ENCODE measurements at regions not wholly inside any gene's neighbourhood (a gene's known extent, or its start where the extent isn't known, plus 50 kb on each side); places are given as distances from the start of the nearest gene placed in this dataset.

DNA sequence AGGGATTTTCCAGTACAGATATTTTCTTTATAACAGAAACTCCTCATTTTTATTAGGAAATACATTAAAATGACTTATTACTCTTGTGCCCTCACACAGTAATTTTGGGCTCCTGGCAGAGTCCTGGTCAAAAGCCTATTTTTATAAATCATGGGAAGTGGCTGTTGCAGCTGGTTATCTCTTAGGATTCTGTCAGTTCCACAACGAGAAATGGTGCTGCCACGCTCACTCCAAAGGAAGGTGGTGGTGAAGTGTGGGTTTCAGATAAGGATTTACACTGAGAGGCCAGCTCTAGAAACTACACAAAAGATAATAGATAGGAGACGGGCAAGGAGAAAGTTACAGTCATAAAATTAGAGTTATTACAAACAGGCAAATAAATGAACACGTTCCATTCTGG is 159.2 kb upstream of the FAM241A start:
- Histone ChIP-seq H3K27me3 (no peaks in the 10 kb centered on the region), H3K36me3 (replicated peaks in 1 of 2) (no peaks in the 10 kb centered on the region), H3K27ac (no peak overlapping the region), H3K4me1 (replicated peaks in 1 of 2) (no peaks in the 10 kb centered on the region), H3K4me3 (no peak overlapping the region), H3K9me3 (replicated peaks in 1 of 3) (no peaks in the 10 kb centered on the region)
- intact Hi-C loops (cut with DNase I) = no loop called here
- TF ChIP-seq CTCF (IDR thresholded peaks at IDR 0.05) = no peak
- TF ChIP-seq POLR2A (IDR thresholded peaks at IDR 0.05) = no peak
- 30 to 51% (median 37%) methylated on average over 4 of the region's 4 CpGs for WGBS, 4 donors
- DNase-seq = no peak

DNA sequence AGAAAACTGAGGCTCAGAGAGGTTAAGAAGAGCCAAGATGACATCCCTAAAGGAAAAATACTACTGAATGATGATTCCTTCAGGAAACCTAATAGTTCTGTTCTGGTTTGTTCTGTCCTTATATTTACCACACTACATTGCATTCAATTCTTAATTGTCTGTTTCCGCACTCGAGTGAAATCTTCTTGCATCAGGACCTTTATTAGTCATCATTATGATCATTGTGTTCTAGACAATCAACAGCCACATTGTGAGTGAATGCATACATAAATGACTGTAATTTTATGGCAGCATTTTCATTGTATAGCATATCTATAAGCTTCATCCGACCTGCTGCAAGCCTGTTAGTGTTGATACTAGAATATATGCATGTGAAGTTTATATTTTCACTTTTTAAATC is 156.7 kb upstream of the FAM241A start:
- no peak overlapping the region for H3K4me3 ChIP-seq
- intact Hi-C loops (cut with DNase I) = no loop called here
- no peaks in the 10 kb centered on the region for H3K4me1 ChIP-seq (replicated peaks in 1 of 2)
- TF ChIP-seq POLR2A (IDR thresholded peaks at IDR 0.05) (no peak), CTCF (IDR thresholded peaks at IDR 0.05) (no peak)
- H3K27ac ChIP-seq = no peak overlapping the region
- no peaks in the 10 kb centered on the region for H3K9me3 ChIP-seq (replicated peaks in 1 of 3)
- no peaks in the 10 kb centered on the region for H3K27me3 ChIP-seq
- no peaks in the 10 kb centered on the region for H3K36me3 ChIP-seq (replicated peaks in 1 of 2)
- no peak for DNase-seq
- 68 to 75% (median 73%) methylated on average over 3 of the region's 3 CpGs for WGBS, 4 donors

DNA sequence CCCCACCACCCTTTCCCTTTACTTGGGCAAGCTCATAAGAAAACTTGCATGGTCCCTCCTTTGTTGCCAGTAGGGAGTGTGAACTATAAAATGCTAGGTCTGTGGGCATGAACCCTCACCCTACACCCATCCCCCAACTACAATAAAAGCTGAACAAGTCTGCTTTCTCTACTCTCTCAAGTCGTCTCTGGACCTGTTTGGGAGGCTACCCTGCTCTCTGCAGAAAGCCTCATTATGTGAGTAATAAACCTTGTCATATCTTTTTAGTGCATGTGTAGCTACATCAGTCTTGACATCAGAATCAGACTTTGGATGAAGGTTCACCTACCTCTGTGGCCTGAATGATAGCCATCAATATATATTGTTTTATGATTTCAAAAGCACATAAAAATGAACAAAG is 155.4 kb upstream of the FAM241A start:
- Histone ChIP-seq H3K27me3 (no peaks in the 10 kb centered on the region), H3K27ac (no peak overlapping the region), H3K4me1 (replicated peaks in 1 of 2) (no peaks in the 10 kb centered on the region), H3K36me3 (replicated peaks in 1 of 2) (no peaks in the 10 kb centered on the region), H3K9me3 (replicated peaks in 1 of 3) (no peaks in the 10 kb centered on the region), H3K4me3 (no peak overlapping the region)
- no peak for DNase-seq
- intact Hi-C loops (cut with DNase I) = no loop called here
- 13 to 50% (median 36%) methylated on average over 1 of the region's 1 CpG for WGBS, 4 donors
- TF ChIP-seq POLR2A (IDR thresholded peaks at IDR 0.05) (no peak), CTCF (IDR thresholded peaks at IDR 0.05) (no peak)

DNA sequence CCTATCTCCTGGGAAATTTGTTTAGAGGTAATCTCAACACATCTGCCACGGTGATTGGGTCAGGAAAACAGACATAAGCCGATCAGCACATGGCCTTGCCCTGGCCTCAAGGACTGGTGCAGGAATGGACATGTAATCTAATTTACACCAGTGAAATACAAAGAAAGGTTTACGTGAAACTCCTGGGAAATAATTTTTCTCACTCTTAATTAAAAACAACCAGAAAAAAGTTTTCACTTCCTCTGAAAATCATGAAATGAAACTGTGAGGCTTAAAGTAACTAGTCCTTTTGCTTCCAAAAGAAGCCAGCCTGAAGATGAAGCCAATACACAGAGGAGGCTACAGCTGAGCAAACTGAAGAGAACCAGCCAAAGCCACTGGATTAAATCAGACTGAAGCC is 154.1 kb upstream of the FAM241A start:
- H3K9me3 ChIP-seq (replicated peaks in 1 of 3) = no peaks in the 10 kb centered on the region
- no peak for TF ChIP-seq CTCF (IDR thresholded peaks at IDR 0.05)
- no peak for TF ChIP-seq POLR2A (IDR thresholded peaks at IDR 0.05)
- no peak overlapping the region for H3K4me3 ChIP-seq
- DNase-seq = no peak
- intact Hi-C loops (cut with DNase I) = no loop called here
- 28 to 37% (median 34%) methylated on average over 3 of the region's 3 CpGs for WGBS, 4 donors
- peak overlapping the region in 1 of 5 donors; percentile 59 for H3K27ac ChIP-seq
- no peaks in the 10 kb centered on the region for H3K4me1 ChIP-seq (replicated peaks in 1 of 2)
- H3K36me3 ChIP-seq (replicated peaks in 1 of 2) = no peaks in the 10 kb centered on the region
- H3K27me3 ChIP-seq = no peaks in the 10 kb centered on the region
